ENCODE measurements at regions not wholly inside any gene's neighbourhood (a gene's known extent, or its start where the extent isn't known, plus 50 kb on each side); places are given as distances from the start of the nearest gene placed in this dataset.

DNA sequence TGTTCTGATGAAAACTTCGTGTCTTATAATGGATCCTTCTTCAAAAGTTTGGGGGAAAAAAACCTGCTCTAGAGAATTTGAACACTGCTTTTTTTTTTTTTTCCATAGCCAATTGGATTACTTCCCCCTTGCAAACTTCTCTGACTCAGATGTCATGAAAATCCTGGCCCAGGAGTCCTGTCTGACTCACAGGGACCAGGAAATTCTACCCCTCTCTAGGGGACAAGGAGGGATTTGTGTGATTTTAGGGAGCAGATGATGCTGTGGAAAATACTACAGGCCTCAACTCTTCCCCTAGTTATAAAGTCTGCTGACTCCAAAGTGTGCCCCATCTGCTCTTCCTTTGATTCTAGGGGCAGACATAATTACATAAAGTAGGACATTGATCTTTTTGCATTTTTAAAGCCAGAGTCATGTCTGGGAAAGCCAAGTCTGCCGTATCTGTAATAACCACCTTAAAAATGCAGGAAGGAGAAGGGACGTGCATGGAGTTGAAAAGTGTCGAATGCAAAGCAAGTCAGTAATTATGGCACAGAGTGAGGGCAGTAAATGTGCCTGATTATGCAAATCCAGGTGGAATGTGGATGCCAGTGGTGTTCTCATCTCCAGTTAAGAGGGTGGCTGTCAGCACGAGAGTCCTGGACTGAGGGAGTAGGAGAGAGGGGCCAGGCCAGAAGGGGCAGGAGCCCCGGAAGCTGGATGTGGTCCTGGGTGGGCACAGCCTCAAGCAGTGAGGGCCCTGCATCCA is 144.3 kb upstream of the SULF2 start:
- TF ChIP-seq, protein P1, sequence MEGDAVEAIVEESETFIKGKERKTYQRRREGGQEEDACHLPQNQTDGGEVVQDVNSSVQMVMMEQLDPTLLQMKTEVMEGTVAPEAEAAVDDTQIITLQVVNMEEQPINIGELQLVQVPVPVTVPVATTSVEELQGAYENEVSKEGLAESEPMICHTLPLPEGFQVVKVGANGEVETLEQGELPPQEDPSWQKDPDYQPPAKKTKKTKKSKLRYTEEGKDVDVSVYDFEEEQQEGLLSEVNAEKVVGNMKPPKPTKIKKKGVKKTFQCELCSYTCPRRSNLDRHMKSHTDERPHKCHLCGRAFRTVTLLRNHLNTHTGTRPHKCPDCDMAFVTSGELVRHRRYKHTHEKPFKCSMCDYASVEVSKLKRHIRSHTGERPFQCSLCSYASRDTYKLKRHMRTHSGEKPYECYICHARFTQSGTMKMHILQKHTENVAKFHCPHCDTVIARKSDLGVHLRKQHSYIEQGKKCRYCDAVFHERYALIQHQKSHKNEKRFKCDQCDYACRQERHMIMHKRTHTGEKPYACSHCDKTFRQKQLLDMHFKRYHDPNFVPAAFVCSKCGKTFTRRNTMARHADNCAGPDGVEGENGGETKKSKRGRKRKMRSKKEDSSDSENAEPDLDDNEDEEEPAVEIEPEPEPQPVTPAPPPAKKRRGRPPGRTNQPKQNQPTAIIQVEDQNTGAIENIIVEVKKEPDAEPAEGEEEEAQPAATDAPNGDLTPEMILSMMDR (conservative IDR thresholded peaks at IDR 0.05; ENCODE audit: low read length) = no peak
- no peak for TF ChIP-seq EZH2phosphoT487 (IDR thresholded peaks at IDR 0.05; ENCODE audit: borderline replicate concordance)
